ENCODE measurements at regions not wholly inside any gene's neighbourhood (a gene's known extent, or its start where the extent isn't known, plus 50 kb on each side); places are given as distances from the start of the nearest gene placed in this dataset.

GRCh38 chr5:82403026-82403425 is 124.9 kb upstream of the RPS23 start:
- 91% methylated on average over 2 of the region's 2 CpGs for WGBS
- H3K4me3 ChIP-seq (ENCODE audit: low read depth in 1 of 3, low read length in 3 of 3): no peak overlapping the region
- H3K4me1 ChIP-seq (ENCODE audit: control insufficient read depth in 4 of 4, insufficient read depth in 4 of 4, low read length in 3 of 4): no peaks in the 10 kb centered on the region
- no peak overlapping the region for H3K9ac ChIP-seq (ENCODE audit: low read depth in 1 of 2, low read length in 2 of 2)
- no peaks in the 10 kb centered on the region for H3K36me3 ChIP-seq (ENCODE audit: control insufficient read depth in 4 of 4, insufficient read depth in 3 of 4, low read depth in 1 of 4, low read length in 3 of 4)
- no peak for DNase-seq (ENCODE audit: low spot score)
- no peaks in the 10 kb centered on the region for H3K27me3 ChIP-seq (ENCODE audit: control insufficient read depth in 4 of 4, insufficient read depth in 4 of 4, low read length in 3 of 4)
- peaks cover 2 to 15% (median 9%) of the 10 kb centered on the region in 4 donors for H3K9me3 ChIP-seq (ENCODE audit: control insufficient read depth in 4 of 4, low read length in 3 of 4)
- TF ChIP-seq FOXA1 (IDR thresholded peaks at IDR 0.05): no peak
- no peak for TF ChIP-seq HNF4A (conservative IDR thresholded peaks at IDR 0.05)
- no peak for TF ChIP-seq HNF4G (IDR thresholded peaks at IDR 0.05)
- TF ChIP-seq, protein P1, sequence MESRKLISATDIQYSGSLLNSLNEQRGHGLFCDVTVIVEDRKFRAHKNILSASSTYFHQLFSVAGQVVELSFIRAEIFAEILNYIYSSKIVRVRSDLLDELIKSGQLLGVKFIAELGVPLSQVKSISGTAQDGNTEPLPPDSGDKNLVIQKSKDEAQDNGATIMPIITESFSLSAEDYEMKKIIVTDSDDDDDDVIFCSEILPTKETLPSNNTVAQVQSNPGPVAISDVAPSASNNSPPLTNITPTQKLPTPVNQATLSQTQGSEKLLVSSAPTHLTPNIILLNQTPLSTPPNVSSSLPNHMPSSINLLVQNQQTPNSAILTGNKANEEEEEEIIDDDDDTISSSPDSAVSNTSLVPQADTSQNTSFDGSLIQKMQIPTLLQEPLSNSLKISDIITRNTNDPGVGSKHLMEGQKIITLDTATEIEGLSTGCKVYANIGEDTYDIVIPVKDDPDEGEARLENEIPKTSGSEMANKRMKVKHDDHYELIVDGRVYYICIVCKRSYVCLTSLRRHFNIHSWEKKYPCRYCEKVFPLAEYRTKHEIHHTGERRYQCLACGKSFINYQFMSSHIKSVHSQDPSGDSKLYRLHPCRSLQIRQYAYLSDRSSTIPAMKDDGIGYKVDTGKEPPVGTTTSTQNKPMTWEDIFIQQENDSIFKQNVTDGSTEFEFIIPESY (IDR thresholded peaks at IDR 0.05): no peak
- TF ChIP-seq REST (IDR thresholded peaks at IDR 0.05): no peak
- no peak for TF ChIP-seq ATF3 (IDR thresholded peaks at IDR 0.05)
- no peak for TF ChIP-seq RXRA (IDR thresholded peaks at IDR 0.05)
- TF ChIP-seq EGR1 (IDR thresholded peaks at IDR 0.05; ENCODE audit: low read depth in 2 of 2): no peak
- TF ChIP-seq SP1 (IDR thresholded peaks at IDR 0.05): no peak
- TF ChIP-seq, protein P2, sequence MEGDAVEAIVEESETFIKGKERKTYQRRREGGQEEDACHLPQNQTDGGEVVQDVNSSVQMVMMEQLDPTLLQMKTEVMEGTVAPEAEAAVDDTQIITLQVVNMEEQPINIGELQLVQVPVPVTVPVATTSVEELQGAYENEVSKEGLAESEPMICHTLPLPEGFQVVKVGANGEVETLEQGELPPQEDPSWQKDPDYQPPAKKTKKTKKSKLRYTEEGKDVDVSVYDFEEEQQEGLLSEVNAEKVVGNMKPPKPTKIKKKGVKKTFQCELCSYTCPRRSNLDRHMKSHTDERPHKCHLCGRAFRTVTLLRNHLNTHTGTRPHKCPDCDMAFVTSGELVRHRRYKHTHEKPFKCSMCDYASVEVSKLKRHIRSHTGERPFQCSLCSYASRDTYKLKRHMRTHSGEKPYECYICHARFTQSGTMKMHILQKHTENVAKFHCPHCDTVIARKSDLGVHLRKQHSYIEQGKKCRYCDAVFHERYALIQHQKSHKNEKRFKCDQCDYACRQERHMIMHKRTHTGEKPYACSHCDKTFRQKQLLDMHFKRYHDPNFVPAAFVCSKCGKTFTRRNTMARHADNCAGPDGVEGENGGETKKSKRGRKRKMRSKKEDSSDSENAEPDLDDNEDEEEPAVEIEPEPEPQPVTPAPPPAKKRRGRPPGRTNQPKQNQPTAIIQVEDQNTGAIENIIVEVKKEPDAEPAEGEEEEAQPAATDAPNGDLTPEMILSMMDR (IDR thresholded peaks at IDR 0.05; ENCODE audit: low read depth, low read length, missing input control): no peak
- TF ChIP-seq TAF1 (conservative IDR thresholded peaks at IDR 0.05): no peak
- no peak overlapping the region for H3K27ac ChIP-seq (ENCODE audit: low read depth in 1 of 2, low read length in 2 of 2)

DNA sequence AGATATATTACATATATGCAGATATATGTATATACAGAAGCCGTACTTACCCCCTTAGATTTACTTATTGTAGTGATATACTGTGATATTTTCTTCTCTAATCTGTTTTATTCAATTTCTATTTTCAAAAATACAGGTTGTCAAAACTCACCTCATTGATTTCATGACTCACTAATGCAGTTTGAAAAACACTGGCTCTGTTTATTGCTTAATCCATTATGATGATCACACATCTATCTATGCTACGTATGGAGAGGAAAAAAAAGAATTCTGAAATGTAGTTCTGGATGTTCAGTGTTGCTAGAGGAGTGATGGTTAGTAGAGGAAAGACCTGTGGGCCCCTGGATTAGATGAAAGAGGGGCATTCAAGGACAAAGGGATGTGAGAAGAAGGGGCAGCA is 121.0 kb upstream of the RPS23 start:
- no peak for TF ChIP-seq NR2F2 (IDR thresholded peaks at IDR 0.05)
- TF ChIP-seq EGR1 (IDR thresholded peaks at IDR 0.05; ENCODE audit: low read depth in 2 of 2): no peak
- TF ChIP-seq TAF1 (conservative IDR thresholded peaks at IDR 0.05): no peak
- TF ChIP-seq, protein P2 (IDR thresholded peaks at IDR 0.05; ENCODE audit: low read depth, low read length, missing input control): no peak
- Histone ChIP-seq H3K27ac (ENCODE audit: low read depth in 1 of 2, low read length in 2 of 2) (no peak overlapping the region), H3K9ac (ENCODE audit: low read depth in 1 of 2, low read length in 2 of 2) (no peak overlapping the region), H3K27me3 (ENCODE audit: control insufficient read depth in 4 of 4, insufficient read depth in 4 of 4, low read length in 3 of 4) (no peaks in the 10 kb centered on the region), H3K36me3 (ENCODE audit: control insufficient read depth in 4 of 4, insufficient read depth in 3 of 4, low read depth in 1 of 4, low read length in 3 of 4) (no peaks in the 10 kb centered on the region), H3K9me3 (ENCODE audit: control insufficient read depth in 4 of 4, low read length in 3 of 4) (peaks cover 0 to 10% (median 3%) of the 10 kb centered on the region in 4 donors), H3K4me3 (ENCODE audit: low read depth in 1 of 3, low read length in 3 of 3) (no peak overlapping the region), H3K4me1 (ENCODE audit: control insufficient read depth in 4 of 4, insufficient read depth in 4 of 4, low read length in 3 of 4) (no peaks in the 10 kb centered on the region)
- no peak for DNase-seq (ENCODE audit: low spot score)
- WGBS: 95% methylated on average over 2 of the region's 2 CpGs
